Lung (tissue), 11 donors: ENCODE measurements at regions not wholly inside any gene's neighbourhood (a gene's known extent, or its start where the extent isn't known, plus 50 kb on each side); places are given as distances from the start of the nearest gene placed in this dataset.
A peak's percentile ranks its signal among the peaks of the same experiment; 100 is the strongest.

Experiments used
- ATAC-seq: fragments of 200-7000 bp; cut with Tn5 transposase; one replicate; pipeline ENCODE4 v1.9.1; 2020; ENCODE audit warnings: moderate number of reproducible peaks; ENCODE audit not compliant: insufficient read depth, low FRiP score
- DNase-seq, 3 donors: peaks; one replicate each; pipeline ENCODE4 v3.0.0-alpha.2; 2013 to 2017
- H3K27ac ChIP-seq, 2 donors: one replicate each; pipeline ENCODE4 v1.5.1; 2013; ENCODE audit warnings: mild to moderate bottlenecking in 2 of 2, moderate library complexity in 2 of 2, control low read depth in 1 of 2, inconsistent platforms in 1 of 2, low read depth in 1 of 2, low read length in 1 of 2
- H3K27me3 ChIP-seq, 3 donors: one replicate each; pipeline ENCODE4 v1.5.1; 2013; ENCODE audit warnings: low read length in 2 of 3; ENCODE audit not compliant: control insufficient read depth in 3 of 3, insufficient read depth in 3 of 3
- H3K36me3 ChIP-seq, 4 donors: one replicate each; pipeline ENCODE4 v1.5.1; 2013; ENCODE audit warnings: low read length in 4 of 4, mild to moderate bottlenecking in 1 of 4, moderate library complexity in 1 of 4; ENCODE audit not compliant: control insufficient read depth in 4 of 4, insufficient read depth in 4 of 4
- H3K4me1 ChIP-seq, 5 donors: one replicate each; pipeline ENCODE4 v1.5.1; 2013; ENCODE audit warnings: low read length in 5 of 5, mild to moderate bottlenecking in 2 of 5, moderate library complexity in 1 of 5; ENCODE audit not compliant: control insufficient read depth in 5 of 5, insufficient read depth in 5 of 5
- H3K4me3 ChIP-seq: one replicate; pipeline ENCODE4 v1.5.1; 2013; ENCODE audit warnings: mild to moderate bottlenecking, control low read depth, moderate library complexity
- H3K9ac ChIP-seq, 2 donors: one replicate each; pipeline ENCODE4 v1.5.1; 2013; ENCODE audit warnings: low read length in 2 of 2, control low read depth in 1 of 2; ENCODE audit not compliant: insufficient read depth in 1 of 2
- H3K9me3 ChIP-seq, 4 donors: one replicate each; pipeline ENCODE4 v1.5.1; 2013; ENCODE audit warnings: low read length in 3 of 4, mild to moderate bottlenecking in 1 of 4, moderate library complexity in 1 of 4; ENCODE audit not compliant: control insufficient read depth in 4 of 4, insufficient read depth in 3 of 4
- CTCF ChIP-seq: IDR thresholded peaks from 2 replicates; pipeline ENCODE4 v1.5.1; 2012; ENCODE audit warnings: mild to moderate bottlenecking; ENCODE audit errors: control extremely low read depth, extremely low read depth
- WGBS, 2 donors: extraction: QIAGEN DNeasy Blood & Tissue Kit; methylation state at CpG; one replicate each; pipeline ENCODE4 v1.1.7; 2013; 5-methylcytosine and 5-hydroxymethylcytosine counted together
- donor health status: control.
- donor health status: control.
- donor health status: Bipolar disorder and iron deficiency.
- donor health status: healthy.
- donor health status: DM: yes; HTN: yes; CAD: no.

- H3K9ac ChIP-seq = no peak overlapping the region
- H3K4me1 ChIP-seq = peaks cover 0 to 14% (median 2%) of the 10 kb centered on the region in 5 donors
- 39% methylated on average over 36 of the region's 36 CpGs for WGBS, 2 donors
- no peaks in the 10 kb centered on the region for H3K9me3 ChIP-seq
- ATAC-seq (no peak), DNase-seq (peak in 1 of 3 donors; percentile 56)
- H3K27ac ChIP-seq = no peak overlapping the region
- TF ChIP-seq CTCF = no peak
- H3K36me3 ChIP-seq = no peaks in the 10 kb centered on the region
- H3K27me3 ChIP-seq = peaks cover 0 to 7% (median 5%) of the 10 kb centered on the region in 3 donors
- no peak overlapping the region for H3K4me3 ChIP-seq
These were observed 75.9 kb upstream of the FBRSL1 start for GRCh38 chr12:132413931-132414588.

DNA sequence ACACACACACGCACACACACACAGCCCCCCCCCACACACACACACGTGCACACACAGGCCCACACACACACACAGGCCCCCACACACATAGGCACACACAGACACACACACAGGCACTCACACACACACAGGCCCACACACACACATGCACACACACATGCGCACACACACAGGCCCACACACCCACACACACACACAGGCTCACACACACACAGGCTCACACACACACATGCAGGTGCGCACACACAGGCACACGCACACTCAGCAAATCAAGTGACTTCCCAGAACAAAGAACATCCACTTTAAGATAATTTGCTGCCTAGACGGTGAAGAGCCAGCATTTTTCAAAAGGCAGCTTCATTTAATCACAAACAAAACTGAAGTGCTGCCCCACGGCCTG lies 78.5 kb upstream of the FBRSL1 start:
- H3K36me3 ChIP-seq = no peaks in the 10 kb centered on the region
- H3K4me1 ChIP-seq = peaks cover 0 to 20% (median 2%) of the 10 kb centered on the region in 5 donors
- H3K9me3 ChIP-seq = no peaks in the 10 kb centered on the region
- 71 to 80% methylated on average over 7 of the region's 7 CpGs for WGBS, 2 donors
- peaks cover 0 to 6% (median 0%) of the 10 kb centered on the region in 3 donors for H3K27me3 ChIP-seq
- DNase-seq = no peak
- H3K9ac ChIP-seq = no peak overlapping the region
- no peak for ATAC-seq
- no peak overlapping the region for H3K27ac ChIP-seq
- no peak overlapping the region for H3K4me3 ChIP-seq
- no peak for TF ChIP-seq CTCF

- no peak overlapping the region for H3K9ac ChIP-seq
- peaks cover 0 to 6% (median 3%) of the 10 kb centered on the region in 3 donors for H3K27me3 ChIP-seq
- H3K36me3 ChIP-seq = no peaks in the 10 kb centered on the region
- ATAC-seq = no peak
- WGBS, 2 donors = 82 to 88% methylated on average over 14 of the region's 14 CpGs
- DNase-seq = no peak
- H3K9me3 ChIP-seq = no peaks in the 10 kb centered on the region
- H3K4me1 ChIP-seq = peaks cover 0 to 20% (median 2%) of the 10 kb centered on the region in 5 donors
- no peak overlapping the region for H3K4me3 ChIP-seq
- no peak overlapping the region for H3K27ac ChIP-seq
- no peak for TF ChIP-seq CTCF
These were observed 79.1 kb upstream of the FBRSL1 start for GRCh38 chr12:132410849-132411248.

DNA sequence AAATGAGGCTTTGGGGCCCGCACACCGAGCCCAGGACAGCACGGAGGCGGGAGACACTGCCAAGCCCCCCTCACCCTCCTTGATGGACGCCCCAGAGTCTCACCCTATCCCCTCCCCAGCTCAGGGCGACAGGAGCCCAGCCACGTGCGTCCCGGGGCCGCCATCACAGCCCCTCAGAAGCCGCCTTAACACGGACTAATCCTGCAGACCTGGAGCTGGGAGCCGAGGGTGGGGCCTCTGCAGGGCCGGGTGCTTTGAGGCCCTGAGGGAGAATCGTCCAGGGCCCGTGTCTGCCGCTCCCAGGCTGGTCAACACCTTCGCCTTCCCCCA lies 79.7 kb upstream of the FBRSL1 start:
- Histone ChIP-seq H3K9me3 (no peaks in the 10 kb centered on the region), H3K4me3 (no peak overlapping the region), H3K27me3 (peaks cover 0 to 6% (median 3%) of the 10 kb centered on the region in 3 donors), H3K9ac (no peak overlapping the region), H3K36me3 (no peaks in the 10 kb centered on the region), H3K4me1 (peaks cover 0 to 19% (median 0%) of the 10 kb centered on the region in 5 donors), H3K27ac (no peak overlapping the region)
- no peak for TF ChIP-seq CTCF
- ATAC-seq (no peak), DNase-seq (no peak)
- WGBS, 2 donors = 74 to 81% methylated on average over 18 of the region's 18 CpGs
